ENCODE measurements at regions not wholly inside any gene's neighbourhood (a gene's known extent, or its start where the extent isn't known, plus 50 kb on each side); places are given as distances from the start of the nearest gene placed in this dataset.

- Histone ChIP-seq H3K27ac (ENCODE audit: control insufficient read depth, insufficient read depth, low read length) (no peak overlapping the region), H3K79me2 (ENCODE audit: control insufficient read depth, insufficient read depth, low read length) (no peaks in the 10 kb centered on the region), H3K9me1 (ENCODE audit: control insufficient read depth, extremely low read depth, insufficient read depth, low read length) (no peaks in the 10 kb centered on the region), H3K36me3 (ENCODE audit: control insufficient read depth in 2 of 2, extremely low read depth in 1 of 2, insufficient read depth in 2 of 2, low read length in 2 of 2) (no peaks in the 10 kb centered on the region), H3K4me1 (ENCODE audit: control insufficient read depth, extremely low read depth, insufficient read depth, low read length) (no peaks in the 10 kb centered on the region), H3K4me3 (ENCODE audit: control insufficient read depth in 2 of 3, extremely low read depth in 1 of 3, insufficient read depth in 2 of 3, low read depth in 1 of 3, low read length in 3 of 3) (no peak overlapping the region), H3K9me3 (ENCODE audit: control insufficient read depth, low read depth, low read length) (no peaks in the 10 kb centered on the region), H2AFZ (ENCODE audit: control insufficient read depth, low read length) (no peak overlapping the region), H4K20me1 (ENCODE audit: control insufficient read depth, extremely low read depth, insufficient read depth, low read length) (no peaks in the 10 kb centered on the region), H3K9ac (ENCODE audit: control insufficient read depth, extremely low read depth, insufficient read depth, low read length) (no peak overlapping the region), H3K27me3 (ENCODE audit: control insufficient read depth, extremely low read depth, insufficient read depth, low read length) (no peaks in the 10 kb centered on the region), H3K4me2 (ENCODE audit: control insufficient read depth, extremely low read depth, insufficient read depth, low read depth, low read length) (no peak overlapping the region)
- TF ChIP-seq EZH2 (IDR thresholded peaks at IDR 0.05; ENCODE audit: low read length) (no peak), CTCF (optimal IDR thresholded peaks at IDR 0.05 in 1 of 3, IDR thresholded peaks at IDR 0.05 in 1 of 3, conservative IDR thresholded peaks at IDR 0.05 in 1 of 3; ENCODE audit: extremely low read depth in 1 of 3, insufficient read depth in 2 of 3, low read length in 3 of 3) (no peak)
- FAIRE-seq (no peak), DNase-seq (ENCODE audit: low read depth, low spot score) (no peak)
- dilution Hi-C loops (cut with MboI; ENCODE audit: extremely low pct_ligation_motif_present, low sequenced_read_pairs): no loop called here
These were observed 658.9 kb upstream of the SYT4 start for GRCh38 chr18:43936176-43936575.

DNA sequence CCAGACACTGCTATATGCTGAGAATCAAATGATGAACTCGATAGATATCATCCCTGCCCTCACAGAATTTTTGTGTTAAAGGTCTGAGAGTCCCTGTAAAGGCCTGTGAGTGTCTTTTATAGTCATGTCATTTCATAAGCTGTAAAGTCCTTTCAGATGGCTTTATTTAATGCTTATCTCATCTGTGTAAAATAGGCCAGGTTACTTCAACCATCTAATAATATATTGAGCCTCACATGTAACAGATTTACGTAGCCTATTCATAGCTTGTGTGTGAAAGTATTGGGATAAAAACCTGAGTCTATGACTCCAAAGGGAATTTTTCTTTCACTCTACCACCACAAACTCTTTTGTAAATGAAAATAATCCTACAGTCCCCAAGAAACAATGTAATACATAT lies 672.0 kb upstream of the SYT4 start:
- H3K36me3 ChIP-seq (ENCODE audit: control insufficient read depth in 2 of 2, extremely low read depth in 1 of 2, insufficient read depth in 2 of 2, low read length in 2 of 2): no peaks in the 10 kb centered on the region
- no peak overlapping the region for H3K4me3 ChIP-seq (ENCODE audit: control insufficient read depth in 2 of 3, extremely low read depth in 1 of 3, insufficient read depth in 2 of 3, low read depth in 1 of 3, low read length in 3 of 3)
- FAIRE-seq: no peak
- H3K79me2 ChIP-seq (ENCODE audit: control insufficient read depth, insufficient read depth, low read length): no peaks in the 10 kb centered on the region
- H3K9me1 ChIP-seq (ENCODE audit: control insufficient read depth, extremely low read depth, insufficient read depth, low read length): no peaks in the 10 kb centered on the region
- no peaks in the 10 kb centered on the region for H3K27me3 ChIP-seq (ENCODE audit: control insufficient read depth, extremely low read depth, insufficient read depth, low read length)
- no peak for DNase-seq (ENCODE audit: low read depth, low spot score)
- no peak overlapping the region for H3K9ac ChIP-seq (ENCODE audit: control insufficient read depth, extremely low read depth, insufficient read depth, low read length)
- H3K9me3 ChIP-seq (ENCODE audit: control insufficient read depth, low read depth, low read length): no peaks in the 10 kb centered on the region
- H3K27ac ChIP-seq (ENCODE audit: control insufficient read depth, insufficient read depth, low read length): no peak overlapping the region
- no peaks in the 10 kb centered on the region for H3K4me1 ChIP-seq (ENCODE audit: control insufficient read depth, extremely low read depth, insufficient read depth, low read length)
- H3K4me2 ChIP-seq (ENCODE audit: control insufficient read depth, extremely low read depth, insufficient read depth, low read depth, low read length): no peak overlapping the region
- no peak for TF ChIP-seq CTCF (optimal IDR thresholded peaks at IDR 0.05 in 1 of 3, IDR thresholded peaks at IDR 0.05 in 1 of 3, conservative IDR thresholded peaks at IDR 0.05 in 1 of 3; ENCODE audit: extremely low read depth in 1 of 3, insufficient read depth in 2 of 3, low read length in 3 of 3)
- no peak for TF ChIP-seq EZH2 (IDR thresholded peaks at IDR 0.05; ENCODE audit: low read length)
- dilution Hi-C loops (cut with MboI; ENCODE audit: extremely low pct_ligation_motif_present, low sequenced_read_pairs): no loop called here
- no peak overlapping the region for H2AFZ ChIP-seq (ENCODE audit: control insufficient read depth, low read length)
- H4K20me1 ChIP-seq (ENCODE audit: control insufficient read depth, extremely low read depth, insufficient read depth, low read length): no peaks in the 10 kb centered on the region

All from keratinocyte (primary cell).